ENCODE measurements at regions not wholly inside any gene's neighbourhood (a gene's known extent, or its start where the extent isn't known, plus 50 kb on each side); places are given as distances from the start of the nearest gene placed in this dataset.

- Histone ChIP-seq H2BK20ac (ENCODE audit: low read length) (no peak overlapping the region), H3K36me3 (ENCODE audit: control insufficient read depth in 2 of 4, insufficient read depth in 4 of 4, low read length in 3 of 4) (no peaks in the 10 kb centered on the region), H3K79me1 (ENCODE audit: low read depth, low read length) (no peaks in the 10 kb centered on the region), H3K56ac (replicated peaks; ENCODE audit: insufficient read length, low read depth, low read length) (no peak overlapping the region), H3K79me2 (ENCODE audit: control insufficient read depth in 1 of 2, insufficient read depth in 2 of 2, low read length in 2 of 2) (no peaks in the 10 kb centered on the region), H4K91ac (replicated peaks; ENCODE audit: insufficient read length, low read length) (no peak overlapping the region), H4K8ac (ENCODE audit: extremely low read depth, insufficient read depth, low read length) (no peak overlapping the region), H2BK12ac (ENCODE audit: low read depth, low read length) (no peak overlapping the region), H3K18ac (ENCODE audit: extremely low read depth, low read length) (no peak overlapping the region), H2AFZ (ENCODE audit: low read length) (no peak overlapping the region), H2BK120ac (replicated peaks; ENCODE audit: low read depth, low read length) (no peak overlapping the region), H2BK5ac (ENCODE audit: low read depth, low read length) (no peak overlapping the region), H2BK15ac (ENCODE audit: low read length) (no peak overlapping the region), H3K23me2 (ENCODE audit: low read depth, low read length) (no peaks in the 10 kb centered on the region), H3K4ac (replicated peaks; ENCODE audit: insufficient read length, low read depth, low read length) (no peak overlapping the region), H2AK5ac (ENCODE audit: low read depth, low read length) (no peak overlapping the region), H4K5ac (ENCODE audit: insufficient read length, low read depth, low read length) (no peak overlapping the region), H3K4me2 (ENCODE audit: insufficient read depth in 1 of 2, low read depth in 2 of 2, low read length in 2 of 2) (no peak overlapping the region), H3K4me1 (replicated peaks in 1 of 4; ENCODE audit: control insufficient read depth in 3 of 4, insufficient read depth in 4 of 4, low read length in 3 of 4) (peaks cover 0 to 3% (median 0%) of the 10 kb centered on the region in 4 experiments; a peak in 1 of 7 replicates), H3K23ac (ENCODE audit: insufficient read length) (no peak overlapping the region), H3K9me3 (ENCODE audit: insufficient read depth in 2 of 2, low read depth in 1 of 2, low read length in 1 of 2) (no peaks in the 10 kb centered on the region), H4K20me1 (replicated peaks in 1 of 2; ENCODE audit: control insufficient read depth in 1 of 2, insufficient read depth in 2 of 2, low read length in 2 of 2) (no peaks in the 10 kb centered on the region), H3K9ac (replicated peaks in 1 of 4; ENCODE audit: extremely low read depth in 1 of 4, low read depth in 3 of 4, low read length in 3 of 4) (no peak overlapping the region), H3K14ac (ENCODE audit: insufficient read length) (no peak overlapping the region), H3K4me3 (ENCODE audit: extremely low read depth in 1 of 4, insufficient read depth in 2 of 4, low read depth in 3 of 4, low read length in 4 of 4) (no peak overlapping the region), H3K27ac (ENCODE audit: low read depth, low read length) (no peak overlapping the region), H3K27me3 (replicated peaks in 1 of 4; ENCODE audit: control insufficient read depth in 3 of 4, extremely low read depth in 1 of 4, insufficient read depth in 3 of 4, low read length in 3 of 4) (no peaks in the 10 kb centered on the region)
- ChIA-PET POLR2A (ENCODE audit: partially characterized antibody) (no interaction called here), CTCF (ENCODE audit: partially characterized antibody) (interaction anchor here (0.9 kb wide), 1 partner anchor 145 kb away, joined by 3 read pairs; no protein-coding TSS in a partner anchor)
- no peak for DNase-seq (ENCODE audit: low read depth in 1 of 2, low spot score in 2 of 2)
- 98% methylated on average over 3 of the region's 3 CpGs; no CpG with 5 or more reads in 1 of the 2 experiments for WGBS, 2 experiments (ENCODE audit: extremely low coverage in 1 of 2, insufficient coverage in 1 of 2, insufficient read length in 1 of 2, insufficient replicate concordance in 2 of 2, low coverage in 1 of 2, low lambda C conversion rate in 2 of 2, missing lambda C conversion rate in 1 of 2)
- TF ChIP-seq SIX5 (IDR thresholded peaks at IDR 0.05; ENCODE audit: low read depth, low read length) = no peak
- TF ChIP-seq RXRA (IDR thresholded peaks at IDR 0.05; ENCODE audit: insufficient read depth, low read depth, low read length) = no peak
- TF ChIP-seq FOSL1 (IDR thresholded peaks at IDR 0.05; ENCODE audit: insufficient read depth, low read depth, low read length) = no peak
- no peak for TF ChIP-seq EZH2 (IDR thresholded peaks at IDR 0.05; ENCODE audit: low read depth, low read length, severe bottlenecking)
- no peak for TF ChIP-seq CHD2 (IDR thresholded peaks at IDR 0.05; ENCODE audit: low read length)
- no peak for TF ChIP-seq MAX (IDR thresholded peaks at IDR 0.05)
- no peak for TF ChIP-seq CTCF (IDR thresholded peaks at IDR 0.05; ENCODE audit: control extremely low read depth in 1 of 3, insufficient read depth in 1 of 3, low read depth in 1 of 3, low read length in 3 of 3)
- FAIRE-seq = no peak
Measured at GRCh38 chr14:32023540-32023939, 53.6 kb upstream of the ARHGAP5 start.

Data from H1 (cell line).